ENCODE measurements at regions not wholly inside any gene's neighbourhood (a gene's known extent, or its start where the extent isn't known, plus 50 kb on each side); places are given as distances from the start of the nearest gene placed in this dataset.
"Not testable (repeated sequence)": the region's sequence is repeated elsewhere in the genome, so short reads cannot be mapped to it uniquely, and the experiment has no call there.

GRCh38 chr2:168317282-168317681 lies 69.9 kb upstream of the STK39 start:
- Histone ChIP-seq H3K36me3 (ENCODE audit: control insufficient read depth in 5 of 5, insufficient read depth in 5 of 5, low read length in 5 of 5) (no peaks in the 10 kb centered on the region), H3K9ac (ENCODE audit: low read length in 5 of 5) (no peak overlapping the region), H3K27ac (ENCODE audit: low read depth, low read length) (no peak overlapping the region), H3K4me3 (ENCODE audit: low read depth in 1 of 5, low read length in 5 of 5) (no peak overlapping the region), H3K9me3 (ENCODE audit: control insufficient read depth in 5 of 5, low read length in 5 of 5) (peaks cover 0 to 4% (median 4%) of the 10 kb centered on the region in 5 donors), H3K27me3 (ENCODE audit: control insufficient read depth in 5 of 5, insufficient read depth in 4 of 5, low read length in 5 of 5) (no peaks in the 10 kb centered on the region), H3K4me1 (ENCODE audit: control insufficient read depth in 5 of 5, insufficient read depth in 5 of 5, low read length in 5 of 5) (peaks cover 0 to 2% (median 0%) of the 10 kb centered on the region in 5 donors)

- Histone ChIP-seq H3K27ac (ENCODE audit: low read depth, low read length) (no peak overlapping the region), H3K9ac (ENCODE audit: low read length in 5 of 5) (no peak overlapping the region), H3K27me3 (ENCODE audit: control insufficient read depth in 5 of 5, insufficient read depth in 4 of 5, low read length in 5 of 5) (peaks cover 0 to 9% (median 0%) of the 10 kb centered on the region in 5 donors)
Observed at GRCh38 chr2:168320267-168320666, 72.9 kb upstream of the STK39 start.

GRCh38 chr2:168322325-168323007 lies 75.1 kb upstream of the STK39 start:
- peaks cover 0 to 9% (median 0%) of the 10 kb centered on the region in 5 donors for H3K27me3 ChIP-seq (ENCODE audit: control insufficient read depth in 5 of 5, insufficient read depth in 4 of 5, low read length in 5 of 5)
- no peak overlapping the region for H3K4me3 ChIP-seq (ENCODE audit: low read depth in 1 of 5, low read length in 5 of 5)
- H3K4me1 ChIP-seq (ENCODE audit: control insufficient read depth in 5 of 5, insufficient read depth in 5 of 5, low read length in 5 of 5) = no peaks in the 10 kb centered on the region
- H3K27ac ChIP-seq (ENCODE audit: low read depth, low read length) = no peak overlapping the region
- H3K36me3 ChIP-seq (ENCODE audit: control insufficient read depth in 5 of 5, insufficient read depth in 5 of 5, low read length in 5 of 5) = no peaks in the 10 kb centered on the region
- no peak overlapping the region for H3K9ac ChIP-seq (ENCODE audit: low read length in 5 of 5)
- H3K9me3 ChIP-seq (ENCODE audit: control insufficient read depth in 5 of 5, low read length in 5 of 5) = no peaks in the 10 kb centered on the region

More at GRCh38 chr2:168320267-168320666, 72.9 kb upstream of the STK39 start:
- Histone ChIP-seq H3K9me3 (ENCODE audit: control insufficient read depth in 5 of 5, low read length in 5 of 5) (no peaks in the 10 kb centered on the region), H3K36me3 (ENCODE audit: control insufficient read depth in 5 of 5, insufficient read depth in 5 of 5, low read length in 5 of 5) (no peaks in the 10 kb centered on the region), H3K4me3 (ENCODE audit: low read depth in 1 of 5, low read length in 5 of 5) (no peak overlapping the region), H3K4me1 (ENCODE audit: control insufficient read depth in 5 of 5, insufficient read depth in 5 of 5, low read length in 5 of 5) (peaks cover 0 to 2% (median 0%) of the 10 kb centered on the region in 5 donors)

GRCh38 chr2:168323529-168324021 lies 76.2 kb upstream of the STK39 start:
- H3K36me3 ChIP-seq (ENCODE audit: control insufficient read depth in 5 of 5, insufficient read depth in 5 of 5, low read length in 5 of 5) = no peaks in the 10 kb centered on the region
- H3K9ac ChIP-seq (ENCODE audit: low read length in 5 of 5) = no peak overlapping the region
- H3K27me3 ChIP-seq (ENCODE audit: control insufficient read depth in 5 of 5, insufficient read depth in 4 of 5, low read length in 5 of 5) = peaks cover 0 to 9% (median 0%) of the 10 kb centered on the region in 5 donors
- no peaks in the 10 kb centered on the region for H3K4me1 ChIP-seq (ENCODE audit: control insufficient read depth in 5 of 5, insufficient read depth in 5 of 5, low read length in 5 of 5)
- no peak overlapping the region for H3K4me3 ChIP-seq (ENCODE audit: low read depth in 1 of 5, low read length in 5 of 5)
- peaks cover 0 to 2% (median 0%) of the 10 kb centered on the region in 5 donors for H3K9me3 ChIP-seq (ENCODE audit: control insufficient read depth in 5 of 5, low read length in 5 of 5)
- no peak overlapping the region for H3K27ac ChIP-seq (ENCODE audit: low read depth, low read length)

GRCh38 chr2:168326572-168326971 lies 79.2 kb upstream of the STK39 start:
- H3K4me3 ChIP-seq (ENCODE audit: low read depth in 1 of 5, low read length in 5 of 5) = no peak overlapping the region
- peaks cover 0 to 9% (median 0%) of the 10 kb centered on the region in 5 donors for H3K27me3 ChIP-seq (ENCODE audit: control insufficient read depth in 5 of 5, insufficient read depth in 4 of 5, low read length in 5 of 5)
- no peak overlapping the region for H3K9ac ChIP-seq (ENCODE audit: low read length in 5 of 5)
- no peak overlapping the region for H3K27ac ChIP-seq (ENCODE audit: low read depth, low read length)
- no peaks in the 10 kb centered on the region for H3K36me3 ChIP-seq (ENCODE audit: control insufficient read depth in 5 of 5, insufficient read depth in 5 of 5, low read length in 5 of 5)
- H3K4me1 ChIP-seq (ENCODE audit: control insufficient read depth in 5 of 5, insufficient read depth in 5 of 5, low read length in 5 of 5) = no peaks in the 10 kb centered on the region
- H3K9me3 ChIP-seq (ENCODE audit: control insufficient read depth in 5 of 5, low read length in 5 of 5) = peaks cover 3 to 15% (median 7%) of the 10 kb centered on the region in 5 donors

- peaks cover 0 to 9% (median 0%) of the 10 kb centered on the region in 5 donors for H3K27me3 ChIP-seq (ENCODE audit: control insufficient read depth in 5 of 5, insufficient read depth in 4 of 5, low read length in 5 of 5)
- H3K36me3 ChIP-seq (ENCODE audit: control insufficient read depth in 5 of 5, insufficient read depth in 5 of 5, low read length in 5 of 5) = no peaks in the 10 kb centered on the region
- H3K4me3 ChIP-seq (ENCODE audit: low read depth in 1 of 5, low read length in 5 of 5) = no peak overlapping the region
- H3K9me3 ChIP-seq (ENCODE audit: control insufficient read depth in 5 of 5, low read length in 5 of 5) = peaks cover 3 to 15% (median 7%) of the 10 kb centered on the region in 5 donors
- H3K4me1 ChIP-seq (ENCODE audit: control insufficient read depth in 5 of 5, insufficient read depth in 5 of 5, low read length in 5 of 5) = no peaks in the 10 kb centered on the region
- no peak overlapping the region for H3K9ac ChIP-seq (ENCODE audit: low read length in 5 of 5)
- H3K27ac ChIP-seq (ENCODE audit: low read depth, low read length) = no peak overlapping the region
Observed at GRCh38 chr2:168327328-168327727, 79.9 kb upstream of the STK39 start.

GRCh38 chr2:168328421-168328820 lies 81.0 kb upstream of the STK39 start:
- no peak overlapping the region for H3K9ac ChIP-seq (ENCODE audit: low read length in 5 of 5)
- peaks cover 3 to 15% (median 7%) of the 10 kb centered on the region in 5 donors for H3K9me3 ChIP-seq (ENCODE audit: control insufficient read depth in 5 of 5, low read length in 5 of 5)
- no peaks in the 10 kb centered on the region for H3K4me1 ChIP-seq (ENCODE audit: control insufficient read depth in 5 of 5, insufficient read depth in 5 of 5, low read length in 5 of 5)
- H3K27me3 ChIP-seq (ENCODE audit: control insufficient read depth in 5 of 5, insufficient read depth in 4 of 5, low read length in 5 of 5) = peaks cover 0 to 9% (median 0%) of the 10 kb centered on the region in 5 donors
- no peaks in the 10 kb centered on the region for H3K36me3 ChIP-seq (ENCODE audit: control insufficient read depth in 5 of 5, insufficient read depth in 5 of 5, low read length in 5 of 5)
- no peak overlapping the region for H3K27ac ChIP-seq (ENCODE audit: low read depth, low read length)
- H3K4me3 ChIP-seq (ENCODE audit: low read depth in 1 of 5, low read length in 5 of 5) = no peak overlapping the region

- no peaks in the 10 kb centered on the region for H3K27me3 ChIP-seq (ENCODE audit: control insufficient read depth in 5 of 5, insufficient read depth in 4 of 5, low read length in 5 of 5)
- no peaks in the 10 kb centered on the region for H3K36me3 ChIP-seq (ENCODE audit: control insufficient read depth in 5 of 5, insufficient read depth in 5 of 5, low read length in 5 of 5)
Observed at GRCh38 chr2:168330624-168331423, 83.4 kb upstream of the STK39 start.

GRCh38 chr2:168335254-168335653 lies 87.9 kb upstream of the STK39 start:
- not testable (repeated sequence) for H3K27me3 ChIP-seq (ENCODE audit: control insufficient read depth in 5 of 5, insufficient read depth in 4 of 5, low read length in 5 of 5); H3K4me1 ChIP-seq (ENCODE audit: control insufficient read depth in 5 of 5, insufficient read depth in 5 of 5, low read length in 5 of 5); H3K9ac ChIP-seq (ENCODE audit: low read length in 5 of 5); H3K27ac ChIP-seq (ENCODE audit: low read depth, low read length); H3K4me3 ChIP-seq (ENCODE audit: low read depth in 1 of 5, low read length in 5 of 5); H3K36me3 ChIP-seq (ENCODE audit: control insufficient read depth in 5 of 5, insufficient read depth in 5 of 5, low read length in 5 of 5); H3K9me3 ChIP-seq (ENCODE audit: control insufficient read depth in 5 of 5, low read length in 5 of 5)

More at GRCh38 chr2:168330624-168331423, 83.4 kb upstream of the STK39 start:
- Histone ChIP-seq H3K9me3 (ENCODE audit: control insufficient read depth in 5 of 5, low read length in 5 of 5) (peaks cover 3 to 15% (median 7%) of the 10 kb centered on the region in 5 donors), H3K9ac (ENCODE audit: low read length in 5 of 5) (no peak overlapping the region), H3K4me3 (ENCODE audit: low read depth in 1 of 5, low read length in 5 of 5) (no peak overlapping the region), H3K4me1 (ENCODE audit: control insufficient read depth in 5 of 5, insufficient read depth in 5 of 5, low read length in 5 of 5) (no peaks in the 10 kb centered on the region), H3K27ac (ENCODE audit: low read depth, low read length) (no peak overlapping the region)
